A673 (cell line): ENCODE measurements at regions not wholly inside any gene's neighbourhood (a gene's known extent, or its start where the extent isn't known, plus 50 kb on each side); places are given as distances from the start of the nearest gene placed in this dataset.

Source experiments
- EZH2 ChIP-seq: fragments of 200-600 bp; sonication (generic); IDR thresholded peaks from 2 replicates; pipeline ENCODE4 v1.6.1; 2017; ENCODE audit warnings: borderline replicate concordance, low read depth, mild to moderate bottlenecking, mixed read lengths, antibody characterized with exemption, low read length; ENCODE audit not compliant: poor library complexity, severe bottlenecking
- TF ChIP-seq, protein P1 (sequence below): fragments of 300-800, 200-600 bp; sonication (generic); conservative IDR thresholded peaks from 2 replicates; pipeline ENCODE4 v1.5.1; 2017; ENCODE audit warnings: low read depth, mild to moderate bottlenecking, antibody characterized with exemption, low read length, moderate library complexity, mixed read lengths

DNA sequence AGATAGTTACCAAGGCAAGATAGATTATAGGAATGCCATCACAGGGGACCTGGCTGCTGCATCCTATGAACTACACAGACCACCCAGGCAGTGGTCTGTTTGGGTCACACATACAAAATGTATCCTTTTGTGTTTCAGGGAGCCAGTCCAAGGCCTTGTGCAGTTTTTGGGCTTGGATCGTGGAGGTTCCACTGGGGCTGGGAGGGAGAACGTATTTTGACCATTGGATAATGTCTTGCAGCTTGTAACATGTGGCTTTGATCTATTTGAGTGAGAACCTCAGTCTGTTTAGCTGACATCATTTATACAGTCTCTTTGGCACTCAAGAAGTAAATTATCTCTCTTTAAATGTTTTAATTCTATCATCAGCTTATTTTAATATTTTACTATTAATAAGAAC, 147.3 kb downstream of the DUSP10 start:
- TF ChIP-seq, protein P1, sequence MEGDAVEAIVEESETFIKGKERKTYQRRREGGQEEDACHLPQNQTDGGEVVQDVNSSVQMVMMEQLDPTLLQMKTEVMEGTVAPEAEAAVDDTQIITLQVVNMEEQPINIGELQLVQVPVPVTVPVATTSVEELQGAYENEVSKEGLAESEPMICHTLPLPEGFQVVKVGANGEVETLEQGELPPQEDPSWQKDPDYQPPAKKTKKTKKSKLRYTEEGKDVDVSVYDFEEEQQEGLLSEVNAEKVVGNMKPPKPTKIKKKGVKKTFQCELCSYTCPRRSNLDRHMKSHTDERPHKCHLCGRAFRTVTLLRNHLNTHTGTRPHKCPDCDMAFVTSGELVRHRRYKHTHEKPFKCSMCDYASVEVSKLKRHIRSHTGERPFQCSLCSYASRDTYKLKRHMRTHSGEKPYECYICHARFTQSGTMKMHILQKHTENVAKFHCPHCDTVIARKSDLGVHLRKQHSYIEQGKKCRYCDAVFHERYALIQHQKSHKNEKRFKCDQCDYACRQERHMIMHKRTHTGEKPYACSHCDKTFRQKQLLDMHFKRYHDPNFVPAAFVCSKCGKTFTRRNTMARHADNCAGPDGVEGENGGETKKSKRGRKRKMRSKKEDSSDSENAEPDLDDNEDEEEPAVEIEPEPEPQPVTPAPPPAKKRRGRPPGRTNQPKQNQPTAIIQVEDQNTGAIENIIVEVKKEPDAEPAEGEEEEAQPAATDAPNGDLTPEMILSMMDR: no peak
- TF ChIP-seq EZH2: no peak
